Umbilical cord (tissue), 1 donor: ENCODE measurements at regions not wholly inside any gene's neighbourhood (a gene's known extent, or its start where the extent isn't known, plus 50 kb on each side); places are given as distances from the start of the nearest gene placed in this dataset.
"Not testable (repeated sequence)": the region's sequence is repeated elsewhere in the genome, so short reads cannot be mapped to it uniquely, and the experiment has no call there.

Experiments used
- DNase-seq: peaks from one replicate; pipeline ENCODE4 v3.0.0-alpha.2; 2015; ENCODE audit warnings: low spot score

- no peak for DNase-seq
These were observed 923.1 kb upstream of the MDGA2 start for GRCh38 chr14:48598458-48598857.

DNA sequence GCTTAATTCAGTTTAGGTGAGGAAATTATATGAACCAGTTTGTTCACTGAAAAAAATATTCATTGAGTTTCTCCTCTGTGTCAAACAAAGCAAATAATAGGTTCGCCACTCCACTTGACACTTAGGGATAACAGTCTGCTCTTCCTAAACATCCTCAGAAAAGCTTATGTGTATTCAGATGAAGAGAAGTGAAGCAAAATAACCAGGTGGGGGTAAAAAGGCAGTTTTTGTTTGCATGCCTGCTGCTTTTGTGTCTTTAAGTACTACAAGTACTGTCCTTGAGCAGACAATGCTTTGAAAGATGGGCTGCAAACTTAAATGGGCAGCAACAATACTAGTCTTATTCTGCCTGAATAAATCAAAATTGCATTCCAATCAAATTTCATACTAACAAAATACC is 910.7 kb upstream of the MDGA2 start:
- DNase-seq = no peak

DNA sequence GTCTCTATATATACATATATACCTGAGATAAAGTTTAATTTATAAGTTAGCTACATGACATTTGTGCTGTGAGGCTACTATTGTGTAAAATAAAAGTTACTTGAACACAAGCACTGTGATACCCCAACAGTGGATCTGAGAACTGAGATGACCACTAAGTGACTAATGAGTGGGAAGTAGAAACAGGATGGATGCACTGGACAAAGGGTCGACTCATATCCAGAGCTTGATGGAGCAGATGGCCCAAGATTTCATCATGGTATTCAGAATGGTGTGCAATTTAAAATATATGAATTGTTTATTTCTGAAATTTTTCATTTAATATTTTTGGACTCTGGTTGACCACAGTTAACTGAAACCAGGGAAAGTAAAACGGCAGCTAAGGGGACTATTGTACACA is 908.6 kb upstream of the MDGA2 start:
- no peak for DNase-seq

GRCh38 chr14:48582938-48583337 is 907.5 kb upstream of the MDGA2 start:
- DNase-seq = no peak

DNA sequence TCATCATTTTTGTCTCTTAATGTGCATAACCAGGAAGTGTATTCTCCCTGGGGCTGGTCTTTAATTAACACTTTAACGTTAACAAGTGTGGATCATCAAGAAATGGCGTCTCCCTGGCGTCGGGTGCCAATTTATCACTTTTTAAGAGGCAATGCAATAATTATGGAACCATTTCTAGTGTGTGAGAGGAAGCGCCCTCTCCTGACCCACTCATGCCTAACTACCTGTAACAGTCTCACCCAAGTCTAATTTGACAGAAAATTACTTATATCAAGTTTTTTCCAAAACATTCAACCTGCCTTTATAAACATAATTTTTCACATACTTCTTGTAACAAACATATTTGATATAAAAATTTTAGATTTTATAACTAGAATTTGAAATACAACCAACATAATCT is 905.3 kb upstream of the MDGA2 start:
- DNase-seq = no peak

- DNase-seq = no peak
These were observed 900.4 kb upstream of the MDGA2 start for GRCh38 chr14:48575772-48576171.

DNA sequence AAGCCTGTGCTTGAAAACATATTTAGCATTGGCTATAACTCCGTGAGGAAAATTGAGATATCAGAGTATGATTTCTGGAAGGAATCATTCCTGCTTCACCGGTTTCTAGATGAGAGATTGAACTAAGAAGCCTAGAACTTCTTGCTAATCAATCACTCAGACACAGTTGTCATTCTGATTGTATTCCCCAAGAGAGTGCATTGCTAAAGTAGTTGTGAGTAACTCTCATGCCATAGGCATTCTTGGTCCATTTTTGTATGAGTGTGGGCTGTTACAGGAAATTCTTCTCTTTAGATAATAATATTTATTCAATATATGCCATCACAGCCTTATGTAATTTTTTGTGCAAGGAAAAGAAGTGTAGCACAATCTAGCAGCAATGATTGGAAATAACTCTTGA is 893.3 kb upstream of the MDGA2 start:
- peak; percentile 14 for DNase-seq

- DNase-seq = no peak
These were observed 892.8 kb upstream of the MDGA2 start for GRCh38 chr14:48568252-48568651.

GRCh38 chr14:48563489-48563888 is 888.1 kb upstream of the MDGA2 start:
- DNase-seq = no peak

GRCh38 chr14:48561438-48561837 is 886.0 kb upstream of the MDGA2 start:
- DNase-seq = not testable (repeated sequence)

DNA sequence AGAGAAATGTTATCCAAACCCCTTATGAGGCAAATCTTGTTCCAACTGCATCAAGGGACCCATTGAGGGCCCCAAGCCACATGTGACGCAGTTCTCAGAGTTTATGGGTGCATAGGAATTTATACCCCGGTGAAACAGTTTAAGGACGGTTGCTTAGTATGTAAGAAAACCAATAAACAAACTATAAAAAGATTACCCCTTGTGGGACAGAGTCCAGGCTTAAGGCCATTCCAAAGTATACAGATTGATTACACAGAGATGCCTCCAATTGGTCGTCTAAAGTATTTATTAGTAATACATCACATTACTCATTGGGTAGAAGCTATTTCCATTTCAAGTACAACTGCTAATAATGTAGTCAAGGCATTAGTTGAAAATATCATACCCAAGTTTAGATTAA is 885.0 kb upstream of the MDGA2 start:
- no peak for DNase-seq

- no peak for DNase-seq
These were observed 878.0 kb upstream of the MDGA2 start for GRCh38 chr14:48553443-48553842.

DNA sequence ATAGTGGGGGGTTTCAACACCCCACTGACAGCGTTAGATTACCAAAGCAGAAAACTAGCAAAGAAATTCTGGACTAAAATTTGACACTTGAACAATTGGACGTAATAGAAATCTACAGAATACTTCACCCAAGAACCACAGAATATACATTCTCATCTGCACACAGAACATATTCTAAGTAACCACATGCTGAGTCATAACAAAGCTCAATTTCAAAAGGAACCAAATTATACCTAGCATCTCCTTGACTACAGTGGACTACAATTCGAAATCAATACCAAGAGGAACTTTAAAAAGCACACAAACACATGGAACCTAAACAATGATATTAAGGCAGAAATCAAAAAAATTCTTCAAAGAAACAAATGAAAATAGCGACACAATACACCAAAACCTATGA is 871.6 kb upstream of the MDGA2 start:
- no peak for DNase-seq

- DNase-seq = no peak
These were observed 862.2 kb upstream of the MDGA2 start for GRCh38 chr14:48537600-48537999.

GRCh38 chr14:48536318-48536717 is 860.9 kb upstream of the MDGA2 start:
- no peak for DNase-seq

DNA sequence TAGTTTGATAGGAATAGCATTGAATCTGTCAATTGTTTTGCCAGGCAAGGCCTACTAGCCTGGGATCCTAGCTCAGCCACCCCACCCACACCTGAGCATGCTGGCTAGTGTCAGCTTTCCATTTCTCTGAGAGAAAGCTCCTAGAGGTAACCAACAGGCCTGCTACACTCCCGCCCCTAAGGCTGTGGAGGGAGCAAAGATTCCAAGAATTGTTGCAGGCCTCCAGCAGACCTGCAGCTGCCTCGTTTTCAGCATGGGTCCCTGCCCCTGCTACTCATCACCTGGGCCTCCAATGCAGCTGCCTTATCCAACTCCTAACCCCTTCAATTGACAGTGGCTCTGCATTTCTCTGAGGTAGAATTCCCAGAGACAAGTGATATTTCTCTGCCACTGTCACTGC is 852.4 kb upstream of the MDGA2 start:
- DNase-seq = no peak

DNA sequence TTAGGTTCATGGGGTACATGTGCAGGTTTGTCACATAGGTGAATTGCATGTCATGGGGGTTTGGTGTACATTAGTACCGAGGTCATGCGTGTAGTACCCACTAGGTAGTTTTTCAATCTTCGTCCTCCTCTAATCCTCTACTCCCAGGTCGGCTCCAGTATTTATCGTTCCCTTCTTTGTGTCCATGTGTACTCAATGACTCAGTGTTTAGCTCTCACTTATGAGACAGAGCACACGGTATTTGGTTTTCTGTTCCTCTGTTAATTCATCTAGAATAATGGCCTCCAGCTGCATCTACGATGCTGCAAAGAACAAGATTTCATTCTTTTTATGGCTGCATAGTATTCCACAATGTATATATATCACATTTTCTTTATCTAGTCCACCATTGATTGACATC is 850.9 kb upstream of the MDGA2 start:
- DNase-seq = no peak

DNA sequence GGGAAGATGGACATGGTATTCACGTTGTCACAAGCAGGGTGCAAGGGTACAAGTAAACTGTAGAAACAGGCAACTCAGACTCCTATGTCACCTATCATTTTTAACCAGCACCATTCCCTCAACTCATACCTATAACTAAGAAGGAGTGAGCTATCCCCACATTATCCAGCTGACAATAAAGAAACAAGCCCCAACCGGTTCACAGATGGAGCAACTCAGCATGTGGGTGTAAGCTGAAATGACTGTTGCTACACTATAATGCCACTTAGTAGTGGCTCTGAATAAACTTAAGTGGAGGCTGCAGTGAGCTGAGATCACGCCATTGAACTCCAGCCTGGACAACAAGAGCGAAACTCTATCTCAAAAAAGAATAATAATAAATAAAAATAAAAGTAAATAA is 829.5 kb upstream of the MDGA2 start:
- DNase-seq = no peak

GRCh38 chr14:48490756-48491155 is 815.4 kb upstream of the MDGA2 start:
- DNase-seq = no peak

GRCh38 chr14:48473944-48474343 is 798.5 kb upstream of the MDGA2 start:
- no peak for DNase-seq

DNA sequence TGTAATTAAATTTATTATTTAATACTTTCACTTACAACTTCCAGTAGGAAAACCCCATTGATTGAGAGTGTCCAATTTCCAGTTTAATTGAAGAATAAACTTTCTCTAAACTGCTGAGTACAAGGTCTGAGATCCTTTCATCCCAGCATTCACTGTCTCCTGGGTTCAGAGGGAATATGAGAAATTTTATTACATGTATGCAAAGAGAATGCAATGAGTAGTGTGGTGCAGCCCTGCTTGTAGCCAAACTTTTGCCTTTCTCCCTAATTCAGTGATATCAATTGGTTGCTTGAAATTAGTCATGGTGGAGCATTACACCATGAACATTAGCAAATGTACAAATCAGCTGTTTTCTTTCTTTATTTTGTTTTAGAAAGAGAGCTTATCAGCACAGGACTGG is 780.6 kb upstream of the MDGA2 start:
- no peak for DNase-seq

- no peak for DNase-seq
These were observed 779.5 kb upstream of the MDGA2 start for GRCh38 chr14:48454887-48455286.

GRCh38 chr14:48452437-48452995 is 777.1 kb upstream of the MDGA2 start:
- DNase-seq = no peak

DNA sequence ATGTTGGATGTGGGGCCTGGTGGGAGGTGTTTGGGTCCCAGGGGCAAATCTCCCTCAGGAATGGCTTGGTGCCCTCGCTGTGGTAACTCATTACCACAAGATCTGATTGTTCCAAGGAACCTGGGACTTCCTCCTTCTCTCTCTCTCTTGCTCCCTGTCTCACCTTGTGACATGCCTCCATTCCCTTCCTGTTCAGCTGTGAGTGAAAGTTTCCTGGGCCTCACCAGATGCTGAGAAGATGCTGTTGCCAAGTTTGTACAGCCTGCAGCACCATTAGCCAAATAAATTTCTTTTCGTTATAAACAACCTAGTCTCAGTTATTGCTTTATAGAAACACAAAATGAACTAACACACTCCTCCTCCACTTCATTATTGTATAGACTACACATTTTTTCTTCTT is 759.8 kb upstream of the MDGA2 start:
- no peak for DNase-seq

DNA sequence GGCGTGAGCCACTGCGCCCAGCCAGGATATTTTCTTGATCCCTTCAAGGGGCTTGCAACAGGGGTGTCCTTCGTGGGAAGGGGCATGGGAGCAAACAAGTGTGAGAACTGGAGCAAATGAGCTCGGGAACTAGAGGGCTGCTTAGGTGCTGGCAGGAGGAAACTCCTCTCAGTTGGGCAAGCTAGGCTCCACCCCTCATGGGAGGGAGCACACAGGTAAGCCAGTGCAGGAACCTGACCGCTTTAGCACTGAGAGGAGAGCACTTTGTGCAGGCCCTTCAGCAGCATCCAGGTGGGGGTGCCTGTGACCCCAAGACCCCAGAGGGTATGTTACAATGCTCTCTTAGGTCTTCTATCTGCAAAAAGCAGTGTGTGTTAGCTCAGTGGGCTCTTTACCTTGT is 755.4 kb upstream of the MDGA2 start:
- no peak for DNase-seq
